GM13976 (cell line): ENCODE measurements at regions not wholly inside any gene's neighbourhood (a gene's known extent, or its start where the extent isn't known, plus 50 kb on each side); places are given as distances from the start of the nearest gene placed in this dataset.

Experiments
- DNase-seq: peaks from one replicate; pipeline ENCODE4 v3.0.0; 2012; ENCODE audit warnings: low spot score
- in situ Hi-C: fragments of 300-500 bp; cut with MboI; formaldehyde crosslinking; loops from one replicate; pipeline ENCODE4 v1.12.0; 2022; ENCODE audit warnings: low sequenced_read_pairs, mixed read lengths, inconsistent platforms; ENCODE audit not compliant: unreplicated experiment
- TF ChIP-seq, protein P1 (sequence below): IDR thresholded peaks from 2 replicates; pipeline ENCODE4 v1.5.1; 2012; ENCODE audit warnings: borderline replicate concordance, mild to moderate bottlenecking; ENCODE audit not compliant: insufficient read depth; ENCODE audit errors: extremely low read depth, missing control alignments, control extremely low read depth

DNA sequence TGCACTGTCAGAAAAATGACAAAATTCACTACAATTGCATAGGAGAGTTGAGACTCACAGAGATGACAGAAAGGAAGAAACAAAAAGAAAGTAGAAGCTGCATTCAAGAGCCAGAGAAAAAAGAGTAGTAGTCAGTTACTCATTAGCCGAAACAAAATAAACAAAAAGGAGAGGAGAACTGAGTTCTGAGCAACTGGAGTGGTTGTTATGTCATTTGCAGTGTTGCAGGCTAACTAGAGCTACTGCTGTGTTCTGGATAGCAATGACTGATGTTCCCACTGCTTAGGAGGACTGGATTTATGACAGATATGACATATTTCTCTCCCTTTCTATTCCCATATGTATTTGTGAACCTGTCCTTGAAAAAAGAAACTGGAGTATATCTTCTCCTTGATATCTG, 482.6 kb downstream of the RFC3 start:
- no peak for DNase-seq
- in situ Hi-C loops = no loop called here
- TF ChIP-seq, protein P1, sequence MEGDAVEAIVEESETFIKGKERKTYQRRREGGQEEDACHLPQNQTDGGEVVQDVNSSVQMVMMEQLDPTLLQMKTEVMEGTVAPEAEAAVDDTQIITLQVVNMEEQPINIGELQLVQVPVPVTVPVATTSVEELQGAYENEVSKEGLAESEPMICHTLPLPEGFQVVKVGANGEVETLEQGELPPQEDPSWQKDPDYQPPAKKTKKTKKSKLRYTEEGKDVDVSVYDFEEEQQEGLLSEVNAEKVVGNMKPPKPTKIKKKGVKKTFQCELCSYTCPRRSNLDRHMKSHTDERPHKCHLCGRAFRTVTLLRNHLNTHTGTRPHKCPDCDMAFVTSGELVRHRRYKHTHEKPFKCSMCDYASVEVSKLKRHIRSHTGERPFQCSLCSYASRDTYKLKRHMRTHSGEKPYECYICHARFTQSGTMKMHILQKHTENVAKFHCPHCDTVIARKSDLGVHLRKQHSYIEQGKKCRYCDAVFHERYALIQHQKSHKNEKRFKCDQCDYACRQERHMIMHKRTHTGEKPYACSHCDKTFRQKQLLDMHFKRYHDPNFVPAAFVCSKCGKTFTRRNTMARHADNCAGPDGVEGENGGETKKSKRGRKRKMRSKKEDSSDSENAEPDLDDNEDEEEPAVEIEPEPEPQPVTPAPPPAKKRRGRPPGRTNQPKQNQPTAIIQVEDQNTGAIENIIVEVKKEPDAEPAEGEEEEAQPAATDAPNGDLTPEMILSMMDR = no peak

GRCh38 chr13:34302596-34302995, 484.6 kb downstream of the RFC3 start:
- no peak for DNase-seq
- TF ChIP-seq, protein P1 = no peak
- in situ Hi-C loops = no loop called here

GRCh38 chr13:34303346-34303745, 485.4 kb downstream of the RFC3 start:
- no peak for DNase-seq
- in situ Hi-C loops = no loop called here
- TF ChIP-seq, protein P1 = no peak

- in situ Hi-C loops = no loop called here
- DNase-seq = no peak
- TF ChIP-seq, protein P1 = no peak
These were observed 489.7 kb downstream of the RFC3 start for GRCh38 chr13:34307607-34308006.

DNA sequence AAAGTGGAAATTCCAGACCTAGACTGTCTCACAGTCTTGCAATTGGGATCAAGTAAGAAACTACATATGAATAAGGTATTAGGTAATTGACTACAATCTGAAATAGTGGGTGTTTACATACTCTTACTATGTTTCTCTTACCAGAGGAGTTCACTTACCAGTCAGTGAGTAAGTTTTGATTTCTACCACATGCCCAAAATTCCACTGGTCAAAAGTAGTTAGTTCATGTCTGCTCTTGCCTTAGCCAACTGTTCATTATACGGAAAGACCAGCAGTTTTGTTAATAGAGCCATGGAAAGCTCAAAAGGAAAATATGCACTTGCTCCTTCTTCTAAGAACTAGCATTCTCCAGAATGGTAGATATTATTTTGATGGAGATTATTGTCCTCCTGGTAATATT, 490.8 kb downstream of the RFC3 start:
- TF ChIP-seq, protein P1 = no peak
- in situ Hi-C loops = no loop called here

GRCh38 chr13:34310539-34310938, 492.6 kb downstream of the RFC3 start:
- DNase-seq = no peak
- in situ Hi-C loops = no loop called here

More for the DNA sequence above, 490.8 kb downstream of the RFC3 start:
- DNase-seq = no peak

More at GRCh38 chr13:34310539-34310938, 492.6 kb downstream of the RFC3 start:
- TF ChIP-seq, protein P1 = no peak
